Colonic mucosa (tissue), 4 donors: ENCODE measurements at regions not wholly inside any gene's neighbourhood (a gene's known extent, or its start where the extent isn't known, plus 50 kb on each side); places are given as distances from the start of the nearest gene placed in this dataset.

Experiments used
- DNase-seq: peaks from one replicate; pipeline ENCODE4 v3.0.0-alpha.2; 2020
- H3K27ac ChIP-seq: fragments of 200-600 bp; one replicate; pipeline ENCODE4 v1.8.0; 2021
- H3K27me3 ChIP-seq: fragments of 200-600 bp; one replicate; pipeline ENCODE4 v1.8.0; 2021
- H3K36me3 ChIP-seq: fragments of 200-600 bp; one replicate; pipeline ENCODE4 v1.8.0; 2021
- H3K4me1 ChIP-seq: fragments of 200-600 bp; one replicate; pipeline ENCODE4 v1.8.0; 2021; ENCODE audit warnings: mild to moderate bottlenecking
- H3K4me3 ChIP-seq: fragments of 200-600 bp; one replicate; pipeline ENCODE4 v1.8.0; 2021
- H3K9ac ChIP-seq, 2 donors: one replicate each; pipeline ENCODE4 v1.7.0; 2013; ENCODE audit warnings: control low read depth in 2 of 2, low read depth in 2 of 2, low read length in 2 of 2
- H3K9me3 ChIP-seq: fragments of 200-600 bp; one replicate; pipeline ENCODE4 v1.8.0; 2021
- intact Hi-C: fragments of 100-400 bp; cut with DNase I; formaldehyde crosslinking; loops from one replicate; pipeline ENCODE4 v1.14.1; 2022
- TF ChIP-seq, protein P1 (sequence below): fragments of 200-600 bp; IDR thresholded peaks from one replicate; pipeline ENCODE4 v1.8.0; 2022; ENCODE audit warnings: antibody characterized with exemption, mild to moderate bottlenecking
- donor health status: healthy.
- donor health status: DM: no; HTN: no; CAD: no.
- donor health status: DM: no; HTN: no; CAD: no.

DNA sequence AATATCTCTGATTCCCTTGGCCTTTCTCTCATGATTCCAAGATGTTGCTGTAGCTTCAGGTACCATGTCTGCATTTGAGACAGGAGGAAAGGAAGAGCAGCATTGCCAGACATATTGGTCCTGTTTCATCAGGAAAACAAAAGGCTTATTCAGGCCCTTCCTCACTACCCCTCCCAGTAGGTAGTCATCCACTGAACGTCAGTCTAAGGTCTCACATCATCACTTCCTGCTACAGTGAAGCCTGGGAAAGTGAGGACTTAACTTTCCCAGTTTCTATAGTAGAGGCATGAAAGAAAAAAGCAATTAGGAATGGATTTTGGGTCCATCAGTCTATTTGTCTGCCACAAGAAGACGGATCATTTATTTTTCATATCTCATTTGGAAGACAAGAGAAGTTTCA lies 85.7 kb upstream of the SOX4 start:
- H3K27ac ChIP-seq = no peak overlapping the region
- DNase-seq = no peak
- intact Hi-C loops = no loop called here
- TF ChIP-seq, protein P1, sequence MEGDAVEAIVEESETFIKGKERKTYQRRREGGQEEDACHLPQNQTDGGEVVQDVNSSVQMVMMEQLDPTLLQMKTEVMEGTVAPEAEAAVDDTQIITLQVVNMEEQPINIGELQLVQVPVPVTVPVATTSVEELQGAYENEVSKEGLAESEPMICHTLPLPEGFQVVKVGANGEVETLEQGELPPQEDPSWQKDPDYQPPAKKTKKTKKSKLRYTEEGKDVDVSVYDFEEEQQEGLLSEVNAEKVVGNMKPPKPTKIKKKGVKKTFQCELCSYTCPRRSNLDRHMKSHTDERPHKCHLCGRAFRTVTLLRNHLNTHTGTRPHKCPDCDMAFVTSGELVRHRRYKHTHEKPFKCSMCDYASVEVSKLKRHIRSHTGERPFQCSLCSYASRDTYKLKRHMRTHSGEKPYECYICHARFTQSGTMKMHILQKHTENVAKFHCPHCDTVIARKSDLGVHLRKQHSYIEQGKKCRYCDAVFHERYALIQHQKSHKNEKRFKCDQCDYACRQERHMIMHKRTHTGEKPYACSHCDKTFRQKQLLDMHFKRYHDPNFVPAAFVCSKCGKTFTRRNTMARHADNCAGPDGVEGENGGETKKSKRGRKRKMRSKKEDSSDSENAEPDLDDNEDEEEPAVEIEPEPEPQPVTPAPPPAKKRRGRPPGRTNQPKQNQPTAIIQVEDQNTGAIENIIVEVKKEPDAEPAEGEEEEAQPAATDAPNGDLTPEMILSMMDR = no peak
- no peaks in the 10 kb centered on the region for H3K36me3 ChIP-seq
- H3K9me3 ChIP-seq = no peaks in the 10 kb centered on the region
- H3K9ac ChIP-seq = no peak overlapping the region
- H3K4me1 ChIP-seq = no peaks in the 10 kb centered on the region
- H3K27me3 ChIP-seq = no peaks in the 10 kb centered on the region
- no peak overlapping the region for H3K4me3 ChIP-seq

DNA sequence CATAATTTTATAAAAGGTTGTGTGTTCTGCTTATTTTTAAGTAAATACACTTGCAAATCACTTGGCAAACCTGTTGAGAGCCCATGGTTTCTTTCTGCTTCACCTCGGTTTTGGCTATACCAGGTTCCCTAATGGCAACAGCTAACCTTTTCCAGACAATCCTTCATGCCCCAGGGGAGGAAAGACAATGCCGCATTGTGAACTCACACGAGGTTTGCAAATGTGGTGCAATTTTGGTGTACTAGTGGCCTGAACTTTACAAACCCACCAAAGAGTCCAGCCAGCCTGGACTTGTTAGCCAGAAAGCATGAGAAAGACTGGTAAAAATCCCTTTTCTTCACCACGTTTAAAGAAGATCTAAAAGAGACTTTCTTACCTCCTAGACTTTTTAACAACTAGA lies 84.8 kb upstream of the SOX4 start:
- TF ChIP-seq, protein P1 = no peak
- H3K36me3 ChIP-seq = no peaks in the 10 kb centered on the region
- no peaks in the 10 kb centered on the region for H3K4me1 ChIP-seq
- intact Hi-C loops = no loop called here
- H3K9me3 ChIP-seq = no peaks in the 10 kb centered on the region
- no peak overlapping the region for H3K9ac ChIP-seq
- H3K27me3 ChIP-seq = no peaks in the 10 kb centered on the region
- no peak overlapping the region for H3K4me3 ChIP-seq
- DNase-seq = no peak
- no peak overlapping the region for H3K27ac ChIP-seq

DNA sequence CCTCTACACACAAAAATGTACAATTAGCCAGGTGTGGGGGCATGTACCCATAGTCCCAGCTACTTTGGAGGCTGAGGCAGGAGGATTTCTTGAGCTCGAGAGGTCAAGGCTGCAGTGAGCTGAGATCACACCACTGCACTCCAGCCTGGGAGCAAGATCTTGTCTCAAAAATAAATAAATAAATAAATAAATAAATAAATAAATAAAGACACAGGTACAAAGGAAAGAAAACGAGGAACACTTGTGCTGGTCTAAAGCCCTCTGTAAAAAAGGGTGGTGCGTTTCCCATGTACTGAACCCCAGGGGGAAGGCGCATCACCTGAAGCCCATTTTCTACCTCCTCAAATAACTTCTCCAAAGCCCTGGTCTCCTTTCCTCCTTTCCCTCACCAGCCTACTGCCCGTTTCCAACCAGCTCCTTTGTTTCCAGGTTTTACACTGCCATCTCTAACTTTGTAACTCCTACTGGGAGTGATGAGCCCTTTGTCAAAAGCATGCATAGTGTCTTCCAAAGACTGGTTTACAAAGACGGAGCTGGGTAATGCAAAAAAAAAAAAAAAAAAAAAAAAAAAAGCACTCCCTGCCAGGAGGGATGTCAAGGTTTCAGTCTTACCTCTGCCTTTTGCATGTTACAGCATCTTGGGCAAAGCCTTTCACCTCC lies 81.5 kb upstream of the SOX4 start:
- DNase-seq = no peak
- no peaks in the 10 kb centered on the region for H3K9me3 ChIP-seq
- no peak overlapping the region for H3K4me3 ChIP-seq
- H3K27ac ChIP-seq = no peak overlapping the region
- no peaks in the 10 kb centered on the region for H3K36me3 ChIP-seq
- intact Hi-C loops = no loop called here
- TF ChIP-seq, protein P1 = no peak
- no peaks in the 10 kb centered on the region for H3K4me1 ChIP-seq
- H3K27me3 ChIP-seq = no peaks in the 10 kb centered on the region
- H3K9ac ChIP-seq = no peak overlapping the region

DNA sequence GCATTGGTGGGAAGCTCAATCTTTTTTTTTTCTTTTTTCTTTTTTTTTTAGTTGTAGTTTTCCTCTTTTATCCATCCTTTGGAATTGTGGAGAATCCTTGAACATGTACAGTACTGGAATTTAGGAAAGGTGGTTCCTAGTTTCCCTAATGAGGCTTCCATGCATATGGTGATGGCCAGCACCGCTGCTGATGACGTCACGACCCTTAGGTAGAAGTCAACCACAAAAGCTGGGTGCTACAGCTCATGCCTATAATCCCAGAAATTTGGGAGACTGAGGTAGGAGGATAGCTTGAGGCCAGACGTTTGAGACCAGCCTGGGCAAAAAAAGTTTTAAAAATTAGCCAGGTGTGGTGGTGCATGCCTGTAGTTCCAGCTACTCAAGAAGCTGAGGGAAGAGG lies 79.3 kb upstream of the SOX4 start:
- TF ChIP-seq, protein P1 = no peak
- intact Hi-C loops = no loop called here
- Histone ChIP-seq H3K36me3 (no peaks in the 10 kb centered on the region), H3K4me3 (no peak overlapping the region), H3K9me3 (no peaks in the 10 kb centered on the region), H3K27ac (no peak overlapping the region), H3K9ac (no peak overlapping the region), H3K27me3 (no peaks in the 10 kb centered on the region), H3K4me1 (no peaks in the 10 kb centered on the region)
- DNase-seq = no peak

DNA sequence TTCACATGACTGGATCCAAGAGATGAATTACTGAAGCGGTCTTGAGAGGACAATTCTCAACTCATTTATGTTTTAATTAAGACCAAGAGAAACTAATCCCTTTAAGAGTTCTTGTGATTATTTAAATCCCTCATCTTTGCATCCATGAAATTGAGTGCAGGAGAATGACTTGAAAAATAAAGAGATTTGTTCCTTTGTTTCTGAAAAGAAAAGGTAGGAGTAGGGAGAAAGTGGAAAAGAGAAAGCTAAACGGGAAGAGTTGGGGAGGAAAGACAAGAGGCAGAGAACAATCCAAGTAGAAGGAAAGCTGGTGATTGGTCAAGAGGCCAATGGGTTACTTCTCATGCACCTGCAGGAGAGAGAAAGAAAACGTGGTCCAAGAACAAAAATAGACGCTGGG lies 75.2 kb upstream of the SOX4 start:
- no peaks in the 10 kb centered on the region for H3K36me3 ChIP-seq
- no peak overlapping the region for H3K4me3 ChIP-seq
- H3K4me1 ChIP-seq = no peaks in the 10 kb centered on the region
- TF ChIP-seq, protein P1 = no peak
- no peaks in the 10 kb centered on the region for H3K27me3 ChIP-seq
- intact Hi-C loops = no loop called here
- no peak overlapping the region for H3K27ac ChIP-seq
- no peak for DNase-seq
- H3K9ac ChIP-seq = no peak overlapping the region
- no peaks in the 10 kb centered on the region for H3K9me3 ChIP-seq
